VCaP (cell line): ENCODE measurements at regions not wholly inside any gene's neighbourhood (a gene's known extent, or its start where the extent isn't known, plus 50 kb on each side); places are given as distances from the start of the nearest gene placed in this dataset.

Experiments used
- H3K27ac ChIP-seq: fragments of 450-650 bp; 2 replicates; pipeline ENCODE4 v1.5.1; 2017
- TF ChIP-seq, protein P1 (sequence below): fragments of 450-650 bp; conservative IDR thresholded peaks from 2 replicates; pipeline ENCODE4 v1.5.1; 2017; ENCODE audit warnings: mild to moderate bottlenecking, moderate library complexity

DNA sequence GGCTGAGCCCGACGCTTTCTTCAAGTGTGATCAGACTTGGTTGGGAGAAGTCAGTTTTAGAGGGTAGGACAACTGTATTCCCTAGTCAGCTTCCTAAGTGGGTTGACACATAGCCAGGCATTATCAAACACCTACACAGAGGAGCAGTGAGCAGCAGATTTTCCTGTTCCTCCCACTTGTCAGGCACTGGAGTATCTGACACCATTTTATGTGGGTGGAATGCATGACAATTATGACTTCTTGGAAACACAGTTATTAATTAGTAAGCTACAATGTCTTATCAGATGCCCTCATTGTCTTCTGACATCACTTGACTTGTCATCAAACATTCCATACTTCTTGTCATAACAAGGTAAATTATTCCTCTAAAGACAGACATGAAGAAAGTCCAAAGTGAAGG, 124.9 kb downstream of the IRX2 start:
- H3K27ac ChIP-seq: no peak overlapping the region
- TF ChIP-seq, protein P1, sequence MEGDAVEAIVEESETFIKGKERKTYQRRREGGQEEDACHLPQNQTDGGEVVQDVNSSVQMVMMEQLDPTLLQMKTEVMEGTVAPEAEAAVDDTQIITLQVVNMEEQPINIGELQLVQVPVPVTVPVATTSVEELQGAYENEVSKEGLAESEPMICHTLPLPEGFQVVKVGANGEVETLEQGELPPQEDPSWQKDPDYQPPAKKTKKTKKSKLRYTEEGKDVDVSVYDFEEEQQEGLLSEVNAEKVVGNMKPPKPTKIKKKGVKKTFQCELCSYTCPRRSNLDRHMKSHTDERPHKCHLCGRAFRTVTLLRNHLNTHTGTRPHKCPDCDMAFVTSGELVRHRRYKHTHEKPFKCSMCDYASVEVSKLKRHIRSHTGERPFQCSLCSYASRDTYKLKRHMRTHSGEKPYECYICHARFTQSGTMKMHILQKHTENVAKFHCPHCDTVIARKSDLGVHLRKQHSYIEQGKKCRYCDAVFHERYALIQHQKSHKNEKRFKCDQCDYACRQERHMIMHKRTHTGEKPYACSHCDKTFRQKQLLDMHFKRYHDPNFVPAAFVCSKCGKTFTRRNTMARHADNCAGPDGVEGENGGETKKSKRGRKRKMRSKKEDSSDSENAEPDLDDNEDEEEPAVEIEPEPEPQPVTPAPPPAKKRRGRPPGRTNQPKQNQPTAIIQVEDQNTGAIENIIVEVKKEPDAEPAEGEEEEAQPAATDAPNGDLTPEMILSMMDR: no peak

DNA sequence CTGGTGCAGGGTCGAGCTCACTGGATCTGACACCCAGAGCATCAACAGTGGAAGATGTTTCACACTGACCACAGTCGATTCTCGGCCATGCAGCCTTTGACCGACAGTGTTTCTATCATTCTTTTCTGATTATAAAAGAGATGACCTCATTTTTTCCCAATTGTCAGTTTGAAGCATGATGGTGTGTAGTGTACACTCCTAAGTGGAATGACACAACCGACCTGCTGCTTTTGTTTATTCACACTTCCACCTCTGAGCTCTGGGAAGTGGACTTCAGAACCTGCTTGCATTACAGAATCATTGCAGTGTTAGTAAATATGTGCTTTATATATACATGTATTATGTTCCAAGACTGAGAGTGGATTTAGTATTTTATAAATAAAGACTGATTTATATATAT, 128.6 kb downstream of the IRX2 start:
- TF ChIP-seq, protein P1: no peak
- no peak overlapping the region for H3K27ac ChIP-seq

DNA sequence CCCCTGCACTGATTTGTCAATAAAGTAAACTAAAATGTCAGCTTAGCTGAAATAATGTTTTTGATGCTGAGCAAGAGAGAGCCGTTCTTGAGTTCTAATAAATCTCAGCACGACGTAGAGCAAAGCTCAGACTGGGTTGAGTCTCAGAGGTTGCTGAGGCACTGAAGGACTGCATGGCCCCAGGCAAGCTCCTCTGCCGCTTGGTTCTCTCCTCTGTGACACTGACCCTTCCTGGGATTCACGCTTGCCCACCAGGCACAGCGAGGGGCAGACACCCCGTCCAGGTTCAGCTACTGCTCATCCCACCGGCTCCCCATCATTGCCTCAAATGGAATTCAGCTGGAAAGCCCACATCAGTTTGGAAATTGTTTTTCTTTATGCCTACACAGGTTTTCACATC, 129.8 kb downstream of the IRX2 start:
- H3K27ac ChIP-seq: no peak overlapping the region
- TF ChIP-seq, protein P1: no peak

DNA sequence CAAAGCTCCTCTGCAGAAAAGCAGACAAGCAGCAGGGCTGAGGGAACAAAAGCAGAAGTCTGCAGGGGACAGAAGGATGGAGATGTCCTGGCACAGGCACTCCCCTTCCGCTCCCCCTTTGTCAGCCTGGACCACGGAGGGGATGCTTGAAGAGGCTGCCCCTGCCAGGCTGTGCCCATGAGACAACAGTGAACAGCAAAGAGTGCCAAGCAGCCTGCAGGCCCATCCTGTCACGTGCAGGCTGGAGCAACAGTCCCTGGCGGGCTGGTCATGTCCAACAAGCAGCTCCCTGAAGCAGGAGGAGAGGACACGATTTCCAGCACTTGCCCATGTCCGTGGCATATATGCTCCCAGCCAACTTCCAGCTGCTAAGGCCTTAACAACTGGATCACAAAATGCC, 132.3 kb downstream of the IRX2 start:
- TF ChIP-seq, protein P1: no peak
- no peak overlapping the region for H3K27ac ChIP-seq

DNA sequence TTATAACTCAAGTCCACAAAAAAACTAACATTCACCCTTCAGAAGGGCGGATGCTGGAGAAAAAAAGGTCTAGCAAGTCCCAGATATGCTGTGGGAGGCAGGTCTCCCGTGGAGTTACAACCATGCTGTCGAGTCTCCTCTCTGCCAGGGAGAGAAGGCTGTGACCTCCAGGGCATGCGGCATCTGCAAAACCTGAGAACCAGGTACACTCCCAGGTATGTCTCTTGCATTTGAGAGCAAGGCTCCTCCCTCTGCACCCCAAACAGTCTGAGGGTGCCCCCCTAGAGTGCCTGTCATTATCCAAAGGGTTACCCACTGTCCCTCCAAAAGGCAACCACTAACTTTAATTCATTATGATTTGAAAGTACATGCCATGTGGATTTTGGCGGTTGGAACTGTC, 134.0 kb downstream of the IRX2 start:
- H3K27ac ChIP-seq: no peak overlapping the region
- TF ChIP-seq, protein P1: no peak

DNA sequence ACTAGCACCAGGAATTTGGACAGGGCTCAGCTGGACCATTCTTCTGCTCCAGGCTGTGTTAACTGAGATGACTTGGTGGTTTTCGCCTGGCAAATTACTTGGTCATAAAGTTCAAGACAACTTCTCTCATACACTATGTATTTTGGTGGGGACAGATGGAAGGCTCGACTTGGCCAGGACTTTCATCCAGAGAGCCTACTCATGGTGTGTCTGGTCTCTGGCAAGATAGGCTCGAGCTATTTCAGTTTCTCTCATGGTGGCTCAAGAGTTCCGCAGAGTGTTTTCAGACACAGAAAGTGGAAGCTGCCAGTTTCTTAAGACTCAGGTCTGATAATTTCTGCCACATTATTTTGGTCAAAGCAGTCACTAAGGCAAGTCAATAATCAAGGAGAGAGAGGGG, 135.6 kb downstream of the IRX2 start:
- TF ChIP-seq, protein P1: no peak
- no peak overlapping the region for H3K27ac ChIP-seq

DNA sequence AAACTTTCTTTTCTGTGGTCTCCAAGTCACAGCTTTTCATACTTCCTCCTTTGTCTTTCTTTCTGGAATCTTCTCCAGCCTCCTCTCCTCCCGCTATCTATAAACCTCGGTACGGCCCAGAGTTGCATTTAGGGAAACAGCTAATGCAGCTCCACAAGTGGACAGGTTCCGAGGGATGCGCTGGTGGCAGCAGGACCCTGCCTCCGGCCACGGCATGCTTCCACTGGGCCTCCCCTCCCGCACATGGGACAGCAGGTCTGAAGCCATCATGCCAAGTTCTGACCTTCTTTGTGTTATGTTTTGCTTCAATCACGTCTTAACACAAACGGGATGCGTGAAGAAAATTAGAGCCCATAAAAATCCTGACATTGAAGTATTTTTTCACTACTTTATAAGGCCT, 136.9 kb downstream of the IRX2 start:
- no peak overlapping the region for H3K27ac ChIP-seq
- TF ChIP-seq, protein P1: no peak

DNA sequence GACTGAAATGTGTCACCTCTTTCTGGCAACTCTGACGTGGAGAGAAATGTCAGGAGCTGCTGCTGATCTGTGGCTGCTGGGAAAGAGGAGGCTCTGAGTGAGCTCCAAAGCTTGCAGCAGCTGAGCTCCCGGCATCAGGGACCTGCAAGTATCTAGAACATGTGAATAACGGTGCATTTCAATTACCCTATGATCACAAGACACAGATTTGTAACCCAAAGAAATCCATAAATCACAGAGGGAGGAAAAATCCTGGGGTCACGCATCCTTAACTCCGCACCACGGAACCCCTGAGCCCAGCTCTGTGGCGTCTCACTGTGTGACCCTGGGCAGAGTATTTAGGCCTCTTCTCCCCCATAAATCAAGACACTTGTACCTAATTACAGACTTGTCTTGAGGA, 139.8 kb downstream of the IRX2 start:
- TF ChIP-seq, protein P1: no peak
- no peak overlapping the region for H3K27ac ChIP-seq
